Neural crest cell (in vitro differentiated cells): ENCODE measurements at regions not wholly inside any gene's neighbourhood (a gene's known extent, or its start where the extent isn't known, plus 50 kb on each side); places are given as distances from the start of the nearest gene placed in this dataset.

ENCODE experiments used
- DNase-seq: peaks from one replicate; pipeline ENCODE4 v3.0.0; 2021; ENCODE audit warnings: low read depth, mixed read lengths, low spot score
- H3K27ac Mint-ChIP-seq: one replicate; pipeline ENCODE4 v1.8.0; 2021; ENCODE audit warnings: mild to moderate bottlenecking, mixed read lengths; ENCODE audit not compliant: unreplicated experiment
- H3K27me3 Mint-ChIP-seq: 2 replicates; pipeline ENCODE4 v1.8.0; 2021; ENCODE audit warnings: low read depth, mild to moderate bottlenecking, mixed read lengths
- H3K36me3 Mint-ChIP-seq: 2 replicates; pipeline ENCODE4 v1.8.0; 2021; ENCODE audit warnings: low read depth, mild to moderate bottlenecking, mixed read lengths
- H3K4me1 Mint-ChIP-seq: 2 replicates; pipeline ENCODE4 v1.8.0; 2021; ENCODE audit warnings: mixed read lengths
- H3K4me3 Mint-ChIP-seq: one replicate; pipeline ENCODE4 v1.8.0; 2021; ENCODE audit warnings: mild to moderate bottlenecking, mixed read lengths
- H3K9me3 Mint-ChIP-seq: 2 replicates; pipeline ENCODE4 v1.8.0; 2021; ENCODE audit warnings: mixed read lengths
- CTCF ChIP-seq: fragments of 200-600 bp; sonication (generic); conservative IDR thresholded peaks from 2 replicates; pipeline ENCODE4 v1.5.0; 2021; ENCODE audit warnings: antibody characterized with exemption, mild to moderate bottlenecking

- Mint-ChIP-seq H3K4me3 (no peak overlapping the region), H3K36me3 (no peaks in the 10 kb centered on the region), H3K27ac (no peak overlapping the region), H3K9me3 (peaks cover 3% of the 10 kb centered on the region), H3K27me3 (peaks cover 19% of the 10 kb centered on the region), H3K4me1 (no peaks in the 10 kb centered on the region)
- TF ChIP-seq CTCF = no peak
- DNase-seq = no peak
These were observed 734.7 kb upstream of the FAM241A start for GRCh38 chr4:111410571-111410970.

- Mint-ChIP-seq H3K4me1 (no peaks in the 10 kb centered on the region), H3K27me3 (peaks cover 2% of the 10 kb centered on the region), H3K36me3 (no peaks in the 10 kb centered on the region), H3K27ac (no peak overlapping the region), H3K9me3 (no peaks in the 10 kb centered on the region), H3K4me3 (no peak overlapping the region)
- TF ChIP-seq CTCF = no peak
- DNase-seq = no peak
These were observed 727.7 kb upstream of the FAM241A start for GRCh38 chr4:111417521-111417920.

GRCh38 chr4:111433441-111433840 lies 711.8 kb upstream of the FAM241A start:
- no peak for TF ChIP-seq CTCF
- Mint-ChIP-seq H3K36me3 (no peaks in the 10 kb centered on the region), H3K4me1 (no peaks in the 10 kb centered on the region), H3K27me3 (peaks cover 15% of the 10 kb centered on the region), H3K27ac (no peak overlapping the region), H3K4me3 (no peak overlapping the region), H3K9me3 (no peaks in the 10 kb centered on the region)
- DNase-seq = no peak

- no peak for TF ChIP-seq CTCF
- Mint-ChIP-seq H3K27ac (no peak overlapping the region), H3K4me3 (no peak overlapping the region), H3K27me3 (peaks cover 17% of the 10 kb centered on the region), H3K4me1 (no peaks in the 10 kb centered on the region), H3K36me3 (no peaks in the 10 kb centered on the region), H3K9me3 (no peaks in the 10 kb centered on the region)
- DNase-seq = no peak
These were observed 710.7 kb upstream of the FAM241A start for GRCh38 chr4:111434586-111434985.

- peaks cover 19% of the 10 kb centered on the region for H3K27me3 Mint-ChIP-seq
- peaks cover 3% of the 10 kb centered on the region for H3K9me3 Mint-ChIP-seq
- H3K4me3 Mint-ChIP-seq = no peak overlapping the region
- H3K27ac Mint-ChIP-seq = no peak overlapping the region
- no peaks in the 10 kb centered on the region for H3K4me1 Mint-ChIP-seq
- no peak for TF ChIP-seq CTCF
- no peaks in the 10 kb centered on the region for H3K36me3 Mint-ChIP-seq
- DNase-seq = no peak
These were observed 709.1 kb upstream of the FAM241A start for GRCh38 chr4:111435986-111436744.
